ENCODE measurements at regions not wholly inside any gene's neighbourhood (a gene's known extent, or its start where the extent isn't known, plus 50 kb on each side); places are given as distances from the start of the nearest gene placed in this dataset.

GRCh38 chr6:51335543-51335942 lies 516.9 kb downstream of the TFAP2B start:
- CTCF ChIA-PET: no interaction called here
- intact Hi-C loops (cut with micrococcal nuclease): no loop called here
- Mint-ChIP-seq H3K4me1 (no peaks in the 10 kb centered on the region), H3K27ac (no peak overlapping the region), H3K4me3 (no peak overlapping the region), H3K36me3 (ENCODE audit: low read depth) (no peaks in the 10 kb centered on the region), H3K9me3 (no peaks in the 10 kb centered on the region), H3K27me3 (no peaks in the 10 kb centered on the region)
- TF ChIP-seq CTCF (IDR thresholded peaks at IDR 0.05): no peak
- DNase-seq (no peak), ATAC-seq (ENCODE audit: low read depth) (no peak)
- POLR2A ChIA-PET: no interaction called here

- intact Hi-C loops (cut with micrococcal nuclease): no loop called here
- H3K27me3 Mint-ChIP-seq: no peaks in the 10 kb centered on the region
- no peak for TF ChIP-seq CTCF (IDR thresholded peaks at IDR 0.05)
- H3K27ac Mint-ChIP-seq: no peak overlapping the region
- no peak for DNase-seq
- POLR2A ChIA-PET: no interaction called here
- H3K4me1 Mint-ChIP-seq: no peaks in the 10 kb centered on the region
- CTCF ChIA-PET: no interaction called here
- no peaks in the 10 kb centered on the region for H3K36me3 Mint-ChIP-seq (ENCODE audit: low read depth)
- no peaks in the 10 kb centered on the region for H3K9me3 Mint-ChIP-seq
- H3K4me3 Mint-ChIP-seq: no peak overlapping the region
- no peak for ATAC-seq (ENCODE audit: low read depth)
Observed at GRCh38 chr6:51336185-51336584, 517.5 kb downstream of the TFAP2B start.

GRCh38 chr6:51337277-51337676 lies 518.6 kb downstream of the TFAP2B start:
- no peak for DNase-seq
- ChIA-PET POLR2A (no interaction called here), CTCF (no interaction called here)
- TF ChIP-seq CTCF (IDR thresholded peaks at IDR 0.05): no peak
- Mint-ChIP-seq H3K36me3 (ENCODE audit: low read depth) (no peaks in the 10 kb centered on the region), H3K4me3 (no peak overlapping the region), H3K4me1 (no peaks in the 10 kb centered on the region), H3K27me3 (no peaks in the 10 kb centered on the region), H3K27ac (no peak overlapping the region), H3K9me3 (no peaks in the 10 kb centered on the region)
- ATAC-seq (ENCODE audit: low read depth): no peak
- intact Hi-C loops (cut with micrococcal nuclease): no loop called here

GRCh38 chr6:51339108-51339507 lies 520.4 kb downstream of the TFAP2B start:
- Mint-ChIP-seq H3K4me1 (no peaks in the 10 kb centered on the region), H3K27me3 (no peaks in the 10 kb centered on the region), H3K9me3 (peaks cover 3% of the 10 kb centered on the region), H3K27ac (no peak overlapping the region), H3K4me3 (no peak overlapping the region), H3K36me3 (ENCODE audit: low read depth) (no peaks in the 10 kb centered on the region)
- intact Hi-C loops (cut with micrococcal nuclease): no loop called here
- ATAC-seq (ENCODE audit: low read depth) (no peak), DNase-seq (no peak)
- ChIA-PET CTCF (no interaction called here), POLR2A (no interaction called here)
- TF ChIP-seq CTCF (IDR thresholded peaks at IDR 0.05): no peak

GRCh38 chr6:51339728-51340127 lies 521.1 kb downstream of the TFAP2B start:
- Mint-ChIP-seq H3K27me3 (no peaks in the 10 kb centered on the region), H3K9me3 (peaks cover 3% of the 10 kb centered on the region), H3K4me1 (no peaks in the 10 kb centered on the region), H3K36me3 (ENCODE audit: low read depth) (no peaks in the 10 kb centered on the region), H3K4me3 (no peak overlapping the region), H3K27ac (no peak overlapping the region)
- intact Hi-C loops (cut with micrococcal nuclease): no loop called here
- ChIA-PET POLR2A (no interaction called here), CTCF (no interaction called here)
- no peak for TF ChIP-seq CTCF (IDR thresholded peaks at IDR 0.05)
- DNase-seq: no peak
- no peak for ATAC-seq (ENCODE audit: low read depth)
